ENCODE measurements at regions not wholly inside any gene's neighbourhood (a gene's known extent, or its start where the extent isn't known, plus 50 kb on each side); places are given as distances from the start of the nearest gene placed in this dataset.

- no peak overlapping the region for H4K5ac ChIP-seq (ENCODE audit: low read depth, low read length)
- H2BK15ac ChIP-seq (ENCODE audit: low read depth, low read length): no peak overlapping the region
- no peak overlapping the region for H3K27ac ChIP-seq (ENCODE audit: insufficient read depth, low read length)
- no peak for ATAC-seq (ENCODE audit: low read depth)
- H2AK9ac ChIP-seq (replicated peaks; ENCODE audit: low read depth, low read length, poor library complexity): no peak overlapping the region
- POLR2A ChIA-PET (ENCODE audit: unreplicated experiment): no interaction called here
- H3K36me3 ChIP-seq (ENCODE audit: control insufficient read depth, insufficient read depth, low read length): no peaks in the 10 kb centered on the region
- peaks cover 3% of the 10 kb centered on the region; the same call in 1 of the 2 replicates for H3K9me1 ChIP-seq (ENCODE audit: insufficient read depth, low read length)
- H3K4ac ChIP-seq (ENCODE audit: low read depth, low read length): peak overlapping the region; percentile 59; the same call in 1 of the 2 replicates
- no peak overlapping the region for H3K56ac ChIP-seq (ENCODE audit: extremely low read depth, insufficient read depth, low read length)
- H3K4me3 ChIP-seq (ENCODE audit: insufficient read depth, low read depth, low read length): no peak overlapping the region
- BruUV-seq (replicated peaks): no TSS peak
- no peaks in the 10 kb centered on the region for H3K27me3 ChIP-seq (ENCODE audit: control insufficient read depth, insufficient read depth, low read length)
- H3K9me3 ChIP-seq (ENCODE audit: control insufficient read depth, insufficient read depth, low read length): no peaks in the 10 kb centered on the region
- no peak overlapping the region for H2AFZ ChIP-seq (replicated peaks; ENCODE audit: low read length, poor library complexity)
- H2AK5ac ChIP-seq (ENCODE audit: low read depth, low read length): peak overlapping the region; percentile 77; the same call in 1 of the 2 replicates
- H3K18ac ChIP-seq (ENCODE audit: low read depth, low read length): peak overlapping the region; percentile 6; the same call in 1 of the 2 replicates
- H4K20me1 ChIP-seq (ENCODE audit: insufficient read depth, low read length): no peaks in the 10 kb centered on the region
- no peak for DNase-seq
- H3K9ac ChIP-seq (ENCODE audit: low read depth, low read length): no peak overlapping the region
- H3K4me1 ChIP-seq (ENCODE audit: control insufficient read depth, insufficient read depth, low read length): peaks cover 5% of the 10 kb centered on the region
- peak overlapping the region in 1 of 2 experiments; percentile 61; a peak in 1 of 4 replicates for H4K8ac ChIP-seq (ENCODE audit: low read depth in 2 of 2, low read length in 2 of 2)
- peak overlapping the region; percentile 58; the same call in 1 of the 2 replicates for H3K23ac ChIP-seq (ENCODE audit: low read depth, low read length)
- peak overlapping the region; percentile 65 for H2BK20ac ChIP-seq (ENCODE audit: low read depth, low read length)
- no peak for TF ChIP-seq MAZ (IDR thresholded peaks at IDR 0.05; ENCODE audit: borderline replicate concordance, low read depth, low read length)
- no peak for TF ChIP-seq CEBPB (IDR thresholded peaks at IDR 0.05; ENCODE audit: low read depth, low read length)
- no peak for TF ChIP-seq POLR2A (IDR thresholded peaks at IDR 0.05; ENCODE audit: low read depth, low read length)
- TF ChIP-seq NFE2L2 (IDR thresholded peaks at IDR 0.05; ENCODE audit: low read depth, low read length): no peak
- TF ChIP-seq, protein P1, sequence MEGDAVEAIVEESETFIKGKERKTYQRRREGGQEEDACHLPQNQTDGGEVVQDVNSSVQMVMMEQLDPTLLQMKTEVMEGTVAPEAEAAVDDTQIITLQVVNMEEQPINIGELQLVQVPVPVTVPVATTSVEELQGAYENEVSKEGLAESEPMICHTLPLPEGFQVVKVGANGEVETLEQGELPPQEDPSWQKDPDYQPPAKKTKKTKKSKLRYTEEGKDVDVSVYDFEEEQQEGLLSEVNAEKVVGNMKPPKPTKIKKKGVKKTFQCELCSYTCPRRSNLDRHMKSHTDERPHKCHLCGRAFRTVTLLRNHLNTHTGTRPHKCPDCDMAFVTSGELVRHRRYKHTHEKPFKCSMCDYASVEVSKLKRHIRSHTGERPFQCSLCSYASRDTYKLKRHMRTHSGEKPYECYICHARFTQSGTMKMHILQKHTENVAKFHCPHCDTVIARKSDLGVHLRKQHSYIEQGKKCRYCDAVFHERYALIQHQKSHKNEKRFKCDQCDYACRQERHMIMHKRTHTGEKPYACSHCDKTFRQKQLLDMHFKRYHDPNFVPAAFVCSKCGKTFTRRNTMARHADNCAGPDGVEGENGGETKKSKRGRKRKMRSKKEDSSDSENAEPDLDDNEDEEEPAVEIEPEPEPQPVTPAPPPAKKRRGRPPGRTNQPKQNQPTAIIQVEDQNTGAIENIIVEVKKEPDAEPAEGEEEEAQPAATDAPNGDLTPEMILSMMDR (conservative IDR thresholded peaks at IDR 0.05; ENCODE audit: low read depth, low read length): no peak
- TF ChIP-seq USF2 (IDR thresholded peaks at IDR 0.05; ENCODE audit: low read depth, low read length): no peak
- TF ChIP-seq RCOR1 (IDR thresholded peaks at IDR 0.05; ENCODE audit: insufficient replicate concordance, low read length): no peak
- TF ChIP-seq RAD21 (IDR thresholded peaks at IDR 0.05; ENCODE audit: low read length): no peak
- TF ChIP-seq, protein P2, sequence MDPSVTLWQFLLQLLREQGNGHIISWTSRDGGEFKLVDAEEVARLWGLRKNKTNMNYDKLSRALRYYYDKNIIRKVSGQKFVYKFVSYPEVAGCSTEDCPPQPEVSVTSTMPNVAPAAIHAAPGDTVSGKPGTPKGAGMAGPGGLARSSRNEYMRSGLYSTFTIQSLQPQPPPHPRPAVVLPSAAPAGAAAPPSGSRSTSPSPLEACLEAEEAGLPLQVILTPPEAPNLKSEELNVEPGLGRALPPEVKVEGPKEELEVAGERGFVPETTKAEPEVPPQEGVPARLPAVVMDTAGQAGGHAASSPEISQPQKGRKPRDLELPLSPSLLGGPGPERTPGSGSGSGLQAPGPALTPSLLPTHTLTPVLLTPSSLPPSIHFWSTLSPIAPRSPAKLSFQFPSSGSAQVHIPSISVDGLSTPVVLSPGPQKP (IDR thresholded peaks at IDR 0.05; ENCODE audit: borderline replicate concordance, low read depth, low read length): no peak
- TF ChIP-seq BHLHE40 (IDR thresholded peaks at IDR 0.05; ENCODE audit: low read depth, low read length): no peak
- no peak for TF ChIP-seq FOS (IDR thresholded peaks at IDR 0.05; ENCODE audit: low read depth, low read length)
- TF ChIP-seq RFX5 (IDR thresholded peaks at IDR 0.05; ENCODE audit: low read depth, low read length): no peak
- no peak for TF ChIP-seq CHD1 (IDR thresholded peaks at IDR 0.05; ENCODE audit: low read depth, low read length)
- no peaks in the 10 kb centered on the region for H3K79me1 ChIP-seq (ENCODE audit: low read depth in 1 of 2, low read length in 2 of 2)
- dilution Hi-C loops (cut with HindIII; ENCODE audit: low sequenced_read_pairs, unreplicated experiment) (no loop called here), in situ Hi-C loops (cut with MboI; ENCODE audit: low sequenced_read_pairs) (no loop called here), intact Hi-C loops (cut with micrococcal nuclease) (loop anchor here (5.0 kb wide), 1 partner anchor 37 kb away; no protein-coding TSS in a partner anchor)
- no peak overlapping the region for H3K4me2 ChIP-seq (ENCODE audit: low read depth, low read length)
- CTCF ChIA-PET: no interaction called here
- H2BK120ac ChIP-seq (ENCODE audit: low read depth, low read length): peak overlapping the region; percentile 74
- no peak overlapping the region for H4K91ac ChIP-seq (ENCODE audit: insufficient read depth, low read depth, low read length)
- H3K14ac ChIP-seq (replicated peaks; ENCODE audit: low read depth, low read length): peak overlapping the region; percentile 80
- peak overlapping the region; percentile 65 for H2BK5ac ChIP-seq (ENCODE audit: low read depth, low read length, poor library complexity, severe bottlenecking)
These were observed 61.6 kb upstream of the PRDM8 start for GRCh38 chr4:80135702-80136058.

Measured in IMR-90 (cell line).